ENCODE measurements at regions not wholly inside any gene's neighbourhood (a gene's known extent, or its start where the extent isn't known, plus 50 kb on each side); places are given as distances from the start of the nearest gene placed in this dataset.

GRCh38 chr7:51587604-51588003, 271.0 kb upstream of the COBL start:
- TF ChIP-seq POU2F2 (IDR thresholded peaks at IDR 0.05; ENCODE audit: low read depth, low read length) (no peak), POLR2AphosphoS5 (IDR thresholded peaks at IDR 0.05; ENCODE audit: low read depth, low read length) (no peak), POLR2A (IDR thresholded peaks at IDR 0.05; ENCODE audit: low read depth, low read length) (no peak), PAX5 (IDR thresholded peaks at IDR 0.05; ENCODE audit: insufficient read depth, low read length, severe bottlenecking) (no peak), TAF1 (IDR thresholded peaks at IDR 0.05; ENCODE audit: low read depth, low read length) (no peak), SPI1 (IDR thresholded peaks at IDR 0.05; ENCODE audit: low read depth, low read length) (no peak)
